ENCODE measurements at regions not wholly inside any gene's neighbourhood (a gene's known extent, or its start where the extent isn't known, plus 50 kb on each side); places are given as distances from the start of the nearest gene placed in this dataset.

DNA sequence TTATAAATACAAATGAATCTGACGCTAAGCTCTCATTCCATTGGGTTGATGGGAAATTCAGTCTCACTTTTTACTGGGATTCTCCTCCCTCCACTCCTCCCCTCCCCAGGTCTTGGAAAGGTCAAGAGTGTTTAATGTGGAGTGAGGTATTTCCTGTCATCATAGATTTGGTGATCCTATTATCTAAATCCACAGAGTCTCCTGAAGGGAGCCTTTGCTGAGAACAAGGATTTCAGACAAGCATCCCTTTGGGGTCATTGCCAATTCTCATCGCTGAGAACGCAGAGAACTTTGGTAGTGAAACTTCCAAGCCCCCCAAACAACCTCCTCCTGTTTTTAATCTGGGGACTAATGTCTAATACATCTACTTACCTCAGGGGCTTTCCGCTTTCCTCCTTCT lies 297.9 kb downstream of the OTOL1 start:
- H2BK15ac ChIP-seq (replicated peaks; ENCODE audit: low read depth) = no peak overlapping the region
- H3K36me3 ChIP-seq (ENCODE audit: control insufficient read depth, insufficient read depth, low read length) = no peaks in the 10 kb centered on the region
- WGBS (ENCODE audit: extremely low coverage, insufficient coverage, low lambda C conversion rate) = no CpG with 5 or more reads among the region's 4 CpGs
- H4K5ac ChIP-seq (ENCODE audit: low read length) = no peak overlapping the region
- no peak overlapping the region for H4K8ac ChIP-seq (ENCODE audit: low read depth, low read length)
- H3K27me3 ChIP-seq (ENCODE audit: insufficient read depth, low read length, poor library complexity) = no peaks in the 10 kb centered on the region
- H3K18ac ChIP-seq (ENCODE audit: low read length) = no peak overlapping the region
- H2BK5ac ChIP-seq (ENCODE audit: low read length) = no peak overlapping the region
- H3K23ac ChIP-seq (ENCODE audit: low read length) = no peak overlapping the region
- no peak overlapping the region for H3K9ac ChIP-seq (ENCODE audit: low read length)
- no peak overlapping the region for H3K4me2 ChIP-seq (ENCODE audit: low read length)
- no peak for DNase-seq
- H2BK120ac ChIP-seq (ENCODE audit: low read depth, low read length) = no peak overlapping the region
- no peaks in the 10 kb centered on the region for H3K79me1 ChIP-seq (ENCODE audit: low read length)
- H3K79me2 ChIP-seq (ENCODE audit: control insufficient read depth, insufficient read depth, low read length) = no peaks in the 10 kb centered on the region
- H3K4ac ChIP-seq (ENCODE audit: low read depth, low read length) = no peak overlapping the region
- H3K4me3 ChIP-seq (ENCODE audit: low read length) = no peak overlapping the region
- H3K4me1 ChIP-seq (ENCODE audit: control insufficient read depth, low read depth, low read length) = no peaks in the 10 kb centered on the region
- no peak overlapping the region for H3K27ac ChIP-seq (ENCODE audit: low read depth, low read length)
- no peak overlapping the region for H2AK5ac ChIP-seq (ENCODE audit: low read length)
- H3K56ac ChIP-seq (ENCODE audit: low read length) = no peak overlapping the region

DNA sequence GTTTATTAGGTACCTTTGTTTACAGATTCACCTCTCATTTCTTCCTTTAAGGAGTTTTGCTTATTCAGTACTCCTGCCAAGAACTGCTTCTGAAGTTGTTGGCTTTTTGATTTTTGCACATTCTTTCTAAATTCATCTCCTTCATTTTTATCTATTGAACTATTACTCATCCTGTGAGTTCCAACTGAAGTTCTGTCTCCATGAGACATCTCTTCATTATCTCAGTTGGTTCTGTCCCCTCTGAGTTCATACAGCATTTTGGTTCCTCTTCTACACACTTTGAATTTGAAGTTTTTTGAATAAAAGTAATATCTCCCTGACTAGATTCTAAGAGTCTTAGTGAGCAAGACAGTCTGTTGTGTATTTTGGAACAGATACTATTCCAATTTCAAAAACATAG lies 299.7 kb downstream of the OTOL1 start:
- H3K27me3 ChIP-seq (ENCODE audit: insufficient read depth, low read length, poor library complexity) = no peaks in the 10 kb centered on the region
- H3K4ac ChIP-seq (ENCODE audit: low read depth, low read length) = no peak overlapping the region
- no peaks in the 10 kb centered on the region for H3K36me3 ChIP-seq (ENCODE audit: control insufficient read depth, insufficient read depth, low read length)
- no peak overlapping the region for H2AK5ac ChIP-seq (ENCODE audit: low read length)
- H3K9ac ChIP-seq (ENCODE audit: low read length) = no peak overlapping the region
- no peak overlapping the region for H3K4me2 ChIP-seq (ENCODE audit: low read length)
- H4K8ac ChIP-seq (ENCODE audit: low read depth, low read length) = no peak overlapping the region
- H3K79me2 ChIP-seq (ENCODE audit: control insufficient read depth, insufficient read depth, low read length) = no peaks in the 10 kb centered on the region
- no peak for DNase-seq
- H3K18ac ChIP-seq (ENCODE audit: low read length) = no peak overlapping the region
- no peak overlapping the region for H2BK15ac ChIP-seq (replicated peaks; ENCODE audit: low read depth)
- no peak overlapping the region for H3K4me3 ChIP-seq (ENCODE audit: low read length)
- no peaks in the 10 kb centered on the region for H3K79me1 ChIP-seq (ENCODE audit: low read length)
- no peak overlapping the region for H4K5ac ChIP-seq (ENCODE audit: low read length)
- H3K4me1 ChIP-seq (ENCODE audit: control insufficient read depth, low read depth, low read length) = no peaks in the 10 kb centered on the region
- no peak overlapping the region for H3K23ac ChIP-seq (ENCODE audit: low read length)
- H3K27ac ChIP-seq (ENCODE audit: low read depth, low read length) = no peak overlapping the region
- H3K56ac ChIP-seq (ENCODE audit: low read length) = no peak overlapping the region
- H2BK120ac ChIP-seq (ENCODE audit: low read depth, low read length) = no peak overlapping the region
- no peak overlapping the region for H2BK5ac ChIP-seq (ENCODE audit: low read length)

DNA sequence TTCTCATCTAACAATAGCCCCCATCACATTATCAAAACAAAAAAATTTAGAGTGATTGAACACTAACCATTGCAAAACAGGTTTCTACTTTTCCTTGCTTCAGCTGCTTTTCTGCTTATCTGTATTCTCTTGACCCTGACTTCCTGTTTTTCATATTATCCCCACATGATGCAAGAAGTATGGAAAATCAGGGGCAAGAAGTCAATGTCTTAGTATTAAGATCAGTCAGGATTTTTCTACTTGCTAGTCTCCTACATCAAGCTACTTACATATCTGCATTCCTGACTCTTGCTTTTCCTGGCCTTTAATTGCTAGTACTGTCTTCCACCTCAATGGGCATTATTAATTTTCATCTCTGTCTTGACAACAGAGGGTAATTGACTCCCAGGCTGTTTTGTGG lies 300.2 kb downstream of the OTOL1 start:
- H4K8ac ChIP-seq (ENCODE audit: low read depth, low read length) = no peak overlapping the region
- H3K27me3 ChIP-seq (ENCODE audit: insufficient read depth, low read length, poor library complexity) = no peaks in the 10 kb centered on the region
- H3K79me1 ChIP-seq (ENCODE audit: low read length) = no peaks in the 10 kb centered on the region
- H2AK5ac ChIP-seq (ENCODE audit: low read length) = no peak overlapping the region
- H3K4me1 ChIP-seq (ENCODE audit: control insufficient read depth, low read depth, low read length) = no peaks in the 10 kb centered on the region
- H3K79me2 ChIP-seq (ENCODE audit: control insufficient read depth, insufficient read depth, low read length) = no peaks in the 10 kb centered on the region
- no peak overlapping the region for H2BK5ac ChIP-seq (ENCODE audit: low read length)
- no peak overlapping the region for H3K27ac ChIP-seq (ENCODE audit: low read depth, low read length)
- H3K36me3 ChIP-seq (ENCODE audit: control insufficient read depth, insufficient read depth, low read length) = no peaks in the 10 kb centered on the region
- H4K5ac ChIP-seq (ENCODE audit: low read length) = no peak overlapping the region
- no peak overlapping the region for H3K4ac ChIP-seq (ENCODE audit: low read depth, low read length)
- DNase-seq = no peak
- no peak overlapping the region for H3K23ac ChIP-seq (ENCODE audit: low read length)
- H3K4me3 ChIP-seq (ENCODE audit: low read length) = no peak overlapping the region
- no peak overlapping the region for H2BK15ac ChIP-seq (replicated peaks; ENCODE audit: low read depth)
- no peak overlapping the region for H3K18ac ChIP-seq (ENCODE audit: low read length)
- no peak overlapping the region for H2BK120ac ChIP-seq (ENCODE audit: low read depth, low read length)
- no peak overlapping the region for H3K4me2 ChIP-seq (ENCODE audit: low read length)
- H3K9ac ChIP-seq (ENCODE audit: low read length) = no peak overlapping the region
- H3K56ac ChIP-seq (ENCODE audit: low read length) = no peak overlapping the region

DNA sequence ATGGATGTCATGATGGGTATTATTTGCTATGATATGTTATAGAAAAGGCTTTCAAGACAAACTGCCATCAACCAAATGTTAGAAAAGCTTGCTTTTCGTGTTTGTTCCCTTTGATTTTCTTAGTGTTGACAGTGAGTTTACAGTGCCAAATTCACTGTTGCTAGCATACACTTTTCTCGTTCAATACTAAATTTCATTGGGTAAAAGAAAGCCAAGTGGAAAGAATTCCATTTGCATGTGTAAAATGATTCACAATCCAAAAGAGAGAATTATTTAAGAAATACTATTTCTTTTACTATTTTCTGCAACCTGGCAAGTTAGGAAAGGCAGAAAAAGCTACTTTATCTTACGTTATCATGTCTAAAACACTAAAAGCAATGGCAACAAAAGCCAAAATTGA lies 301.4 kb downstream of the OTOL1 start:
- Histone ChIP-seq H3K4ac (ENCODE audit: low read depth, low read length) (no peak overlapping the region), H3K36me3 (ENCODE audit: control insufficient read depth, insufficient read depth, low read length) (no peaks in the 10 kb centered on the region), H2BK5ac (ENCODE audit: low read length) (no peak overlapping the region), H3K27ac (ENCODE audit: low read depth, low read length) (no peak overlapping the region), H4K8ac (ENCODE audit: low read depth, low read length) (no peak overlapping the region), H3K9ac (ENCODE audit: low read length) (no peak overlapping the region), H2BK120ac (ENCODE audit: low read depth, low read length) (no peak overlapping the region), H3K79me2 (ENCODE audit: control insufficient read depth, insufficient read depth, low read length) (no peaks in the 10 kb centered on the region), H3K27me3 (ENCODE audit: insufficient read depth, low read length, poor library complexity) (no peaks in the 10 kb centered on the region), H3K4me3 (ENCODE audit: low read length) (no peak overlapping the region), H3K18ac (ENCODE audit: low read length) (no peak overlapping the region), H2AK5ac (ENCODE audit: low read length) (no peak overlapping the region), H4K5ac (ENCODE audit: low read length) (no peak overlapping the region), H3K4me2 (ENCODE audit: low read length) (no peak overlapping the region), H2BK15ac (replicated peaks; ENCODE audit: low read depth) (no peak overlapping the region), H3K4me1 (ENCODE audit: control insufficient read depth, low read depth, low read length) (no peaks in the 10 kb centered on the region), H3K56ac (ENCODE audit: low read length) (no peak overlapping the region), H3K23ac (ENCODE audit: low read length) (no peak overlapping the region), H3K79me1 (ENCODE audit: low read length) (no peaks in the 10 kb centered on the region)
- DNase-seq = no peak
- WGBS (ENCODE audit: extremely low coverage, insufficient coverage, low lambda C conversion rate) = no CpG with 5 or more reads among the region's 3 CpGs

DNA sequence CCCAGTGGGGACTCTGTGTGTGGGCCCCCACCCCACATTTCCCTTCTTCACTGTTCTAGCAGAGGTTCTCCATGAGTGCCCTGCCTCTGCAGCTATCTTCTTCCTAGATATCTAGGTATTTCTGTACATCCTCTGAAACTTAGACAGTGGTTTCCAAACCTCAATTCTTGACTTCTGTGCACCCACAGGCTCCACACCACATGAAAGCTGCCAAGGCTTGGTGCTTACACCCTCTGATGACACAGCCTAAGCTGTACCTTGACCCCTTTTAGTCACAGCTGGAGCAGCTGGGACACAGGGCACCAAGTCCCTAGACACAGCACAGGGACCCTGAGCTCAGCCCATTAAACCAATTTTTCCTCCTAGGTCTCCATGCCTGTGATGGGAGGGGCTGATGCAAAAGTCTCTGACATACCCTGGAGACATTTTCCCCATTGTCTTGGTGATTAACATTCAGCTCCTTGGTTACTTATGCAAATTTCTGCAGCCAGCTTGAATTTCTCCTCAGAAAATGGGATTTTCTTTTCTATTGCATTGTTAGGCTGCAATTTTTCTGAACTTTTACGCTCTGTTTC lies 304.5 kb downstream of the OTOL1 start:
- Histone ChIP-seq H3K4me1 (ENCODE audit: control insufficient read depth, low read depth, low read length) (no peaks in the 10 kb centered on the region), H2BK15ac (replicated peaks; ENCODE audit: low read depth) (no peak overlapping the region), H3K18ac (ENCODE audit: low read length) (no peak overlapping the region), H3K27ac (ENCODE audit: low read depth, low read length) (no peak overlapping the region), H3K9ac (ENCODE audit: low read length) (no peak overlapping the region), H3K4me3 (ENCODE audit: low read length) (no peak overlapping the region), H2AK5ac (ENCODE audit: low read length) (no peak overlapping the region), H3K56ac (ENCODE audit: low read length) (no peak overlapping the region), H3K4ac (ENCODE audit: low read depth, low read length) (no peak overlapping the region), H4K8ac (ENCODE audit: low read depth, low read length) (no peak overlapping the region), H3K79me2 (ENCODE audit: control insufficient read depth, insufficient read depth, low read length) (no peaks in the 10 kb centered on the region), H3K23ac (ENCODE audit: low read length) (no peak overlapping the region), H3K79me1 (ENCODE audit: low read length) (no peaks in the 10 kb centered on the region), H2BK120ac (ENCODE audit: low read depth, low read length) (no peak overlapping the region), H4K5ac (ENCODE audit: low read length) (no peak overlapping the region), H3K27me3 (ENCODE audit: insufficient read depth, low read length, poor library complexity) (no peaks in the 10 kb centered on the region), H2BK5ac (ENCODE audit: low read length) (no peak overlapping the region), H3K4me2 (ENCODE audit: low read length) (no peak overlapping the region), H3K36me3 (ENCODE audit: control insufficient read depth, insufficient read depth, low read length) (no peaks in the 10 kb centered on the region)
- no CpG with 5 or more reads among the region's 1 CpG for WGBS (ENCODE audit: extremely low coverage, insufficient coverage, low lambda C conversion rate)
- DNase-seq = no peak

DNA sequence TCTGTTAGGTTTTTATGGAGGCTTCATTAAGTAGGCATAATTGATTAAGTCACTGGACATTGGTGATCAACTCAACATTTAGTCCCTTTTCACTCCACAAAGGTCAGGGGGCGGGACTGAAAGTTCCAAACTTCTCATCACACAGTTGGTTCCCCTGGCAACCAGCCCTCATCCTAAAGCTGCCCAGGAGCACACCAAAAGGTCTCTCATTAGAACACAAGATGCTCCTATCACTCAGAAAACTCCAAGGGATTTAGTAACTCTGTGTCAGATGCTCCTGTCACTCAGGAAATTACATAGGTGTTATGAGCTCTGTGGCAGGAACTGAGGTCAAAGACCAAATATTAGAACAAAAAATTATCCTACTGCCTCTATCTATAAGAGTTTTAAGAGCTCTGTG lies 321.5 kb downstream of the OTOL1 start:
- Histone ChIP-seq H2BK5ac (ENCODE audit: low read length) (no peak overlapping the region), H2BK15ac (replicated peaks; ENCODE audit: low read depth) (no peak overlapping the region), H3K9ac (ENCODE audit: low read length) (no peak overlapping the region), H3K79me1 (ENCODE audit: low read length) (no peaks in the 10 kb centered on the region), H3K4ac (ENCODE audit: low read depth, low read length) (no peak overlapping the region), H4K5ac (ENCODE audit: low read length) (no peak overlapping the region), H3K27me3 (ENCODE audit: insufficient read depth, low read length, poor library complexity) (no peaks in the 10 kb centered on the region), H3K4me3 (ENCODE audit: low read length) (no peak overlapping the region), H3K23ac (ENCODE audit: low read length) (no peak overlapping the region), H2BK120ac (ENCODE audit: low read depth, low read length) (no peak overlapping the region), H3K79me2 (ENCODE audit: control insufficient read depth, insufficient read depth, low read length) (no peaks in the 10 kb centered on the region), H3K27ac (ENCODE audit: low read depth, low read length) (no peak overlapping the region), H3K36me3 (ENCODE audit: control insufficient read depth, insufficient read depth, low read length) (no peaks in the 10 kb centered on the region), H3K56ac (ENCODE audit: low read length) (no peak overlapping the region), H3K4me1 (ENCODE audit: control insufficient read depth, low read depth, low read length) (no peaks in the 10 kb centered on the region), H3K18ac (ENCODE audit: low read length) (no peak overlapping the region), H2AK5ac (ENCODE audit: low read length) (no peak overlapping the region), H4K8ac (ENCODE audit: low read depth, low read length) (no peak overlapping the region), H3K4me2 (ENCODE audit: low read length) (no peak overlapping the region)
- no CpG with 5 or more reads among the region's 1 CpG for WGBS (ENCODE audit: extremely low coverage, insufficient coverage, low lambda C conversion rate)
- peak; percentile 3 for DNase-seq
